ENCODE measurements at regions not wholly inside any gene's neighbourhood (a gene's known extent, or its start where the extent isn't known, plus 50 kb on each side); places are given as distances from the start of the nearest gene placed in this dataset.

GRCh38 chr2:234300932-234301823, 195.7 kb downstream of the ARL4C start:
- Histone ChIP-seq H3K4me3 (ENCODE audit: low read length) (no peak overlapping the region), H3K36me3 (ENCODE audit: control insufficient read depth, insufficient read depth, low read length) (no peaks in the 10 kb centered on the region), H3K27me3 (ENCODE audit: control insufficient read depth, insufficient read depth, low read length) (no peaks in the 10 kb centered on the region), H3K27ac (ENCODE audit: low read length) (no peak overlapping the region), H3K9me3 (ENCODE audit: control insufficient read depth, insufficient read depth, low read length) (no peaks in the 10 kb centered on the region), H3K4me1 (ENCODE audit: control insufficient read depth, insufficient read depth, low read length) (peaks cover 6% of the 10 kb centered on the region)
- intact Hi-C loops (cut with micrococcal nuclease) = no loop called here
- H3K9me3 Mint-ChIP-seq = no peaks in the 10 kb centered on the region
- H3K36me3 Mint-ChIP-seq = no peaks in the 10 kb centered on the region
- no peak overlapping the region for H3K4me3 Mint-ChIP-seq
- no peak overlapping the region for H3K27ac Mint-ChIP-seq
- H3K4me1 Mint-ChIP-seq = peaks cover 41 to 69% of the 10 kb centered on the region in 2 donors
- no peak for TF ChIP-seq CTCF (IDR thresholded peaks at IDR 0.05)
- H3K27me3 Mint-ChIP-seq (ENCODE audit: low read depth in 2 of 2) = no peaks in the 10 kb centered on the region
- 90% methylated on average over 18 of the region's 18 CpGs for WGBS (ENCODE audit: insufficient coverage)
- ATAC-seq = no peak
- DNase-seq = peak in 1 of 2 donors; percentile 41

GRCh38 chr2:234300391-234300925, 196.4 kb downstream of the ARL4C start:
- Histone ChIP-seq H3K27ac (ENCODE audit: low read length) (no peak overlapping the region), H3K9me3 (ENCODE audit: control insufficient read depth, insufficient read depth, low read length) (no peaks in the 10 kb centered on the region), H3K36me3 (ENCODE audit: control insufficient read depth, insufficient read depth, low read length) (no peaks in the 10 kb centered on the region), H3K4me1 (ENCODE audit: control insufficient read depth, insufficient read depth, low read length) (peaks cover 11% of the 10 kb centered on the region), H3K4me3 (ENCODE audit: low read length) (no peak overlapping the region), H3K27me3 (ENCODE audit: control insufficient read depth, insufficient read depth, low read length) (no peaks in the 10 kb centered on the region)
- Mint-ChIP-seq H3K4me1 (peaks cover 48 to 71% of the 10 kb centered on the region in 2 donors), H3K4me3 (no peak overlapping the region), H3K36me3 (no peaks in the 10 kb centered on the region), H3K9me3 (no peaks in the 10 kb centered on the region), H3K27ac (peak overlapping the region in 1 of 2 donors; percentile 60), H3K27me3 (ENCODE audit: low read depth in 2 of 2) (no peaks in the 10 kb centered on the region)
- ATAC-seq (no peak), DNase-seq (peak in 1 of 2 donors; percentile 64)
- WGBS (ENCODE audit: insufficient coverage) = 85% methylated on average over 6 of the region's 6 CpGs
- no peak for TF ChIP-seq CTCF (IDR thresholded peaks at IDR 0.05)
- intact Hi-C loops (cut with micrococcal nuclease) = no loop called here

- no peaks in the 10 kb centered on the region for H3K9me3 Mint-ChIP-seq
- Histone ChIP-seq H3K9me3 (ENCODE audit: control insufficient read depth, insufficient read depth, low read length) (no peaks in the 10 kb centered on the region), H3K36me3 (ENCODE audit: control insufficient read depth, insufficient read depth, low read length) (no peaks in the 10 kb centered on the region), H3K27ac (ENCODE audit: low read length) (no peak overlapping the region), H3K27me3 (ENCODE audit: control insufficient read depth, insufficient read depth, low read length) (no peaks in the 10 kb centered on the region), H3K4me3 (ENCODE audit: low read length) (no peak overlapping the region), H3K4me1 (ENCODE audit: control insufficient read depth, insufficient read depth, low read length) (peaks cover 21% of the 10 kb centered on the region)
- H3K27me3 Mint-ChIP-seq (ENCODE audit: low read depth in 2 of 2) = no peaks in the 10 kb centered on the region
- WGBS (ENCODE audit: insufficient coverage) = no CpG with 5 or more reads among the region's 3 CpGs
- peaks cover 59 to 77% of the 10 kb centered on the region in 2 donors for H3K4me1 Mint-ChIP-seq
- ATAC-seq = no peak
- TF ChIP-seq CTCF (IDR thresholded peaks at IDR 0.05) = no peak
- peak overlapping the region in 1 of 2 donors; percentile 22 for H3K27ac Mint-ChIP-seq
- intact Hi-C loops (cut with micrococcal nuclease) = no loop called here
- DNase-seq = no peak
- no peaks in the 10 kb centered on the region for H3K36me3 Mint-ChIP-seq
- no peak overlapping the region for H3K4me3 Mint-ChIP-seq
These were observed 198.0 kb downstream of the ARL4C start for GRCh38 chr2:234298918-234299317.

All from natural killer cell (primary cell).